Liver (tissue), 8 donors: ENCODE measurements at regions not wholly inside any gene's neighbourhood (a gene's known extent, or its start where the extent isn't known, plus 50 kb on each side); places are given as distances from the start of the nearest gene placed in this dataset.

Experiments
- DNase-seq: peaks from one replicate; pipeline ENCODE4 v3.0.0-alpha.2; 2017; ENCODE audit warnings: low spot score
- H3K27ac ChIP-seq, 2 donors: one replicate each; pipeline ENCODE4 v1.7.0; 2013; ENCODE audit warnings: inconsistent platforms in 2 of 2, low read length in 2 of 2, control low read depth in 1 of 2, low read depth in 1 of 2, mild to moderate bottlenecking in 1 of 2
- H3K27me3 ChIP-seq, 4 donors: one replicate each; pipeline versions ENCODE4 v1.6.1 to v1.7.0; 2013; ENCODE audit warnings: low read length in 3 of 4, inconsistent platforms in 1 of 4, mild to moderate bottlenecking in 1 of 4, moderate library complexity in 1 of 4; ENCODE audit not compliant: control insufficient read depth in 4 of 4, insufficient read depth in 4 of 4
- H3K36me3 ChIP-seq, 4 donors: one replicate each; pipeline versions ENCODE4 v1.6.1 to v1.7.0; 2013; ENCODE audit warnings: low read length in 3 of 4, mild to moderate bottlenecking in 3 of 4, low read depth in 1 of 4, moderate library complexity in 1 of 4; ENCODE audit not compliant: control insufficient read depth in 4 of 4, insufficient read depth in 3 of 4
- H3K4me1 ChIP-seq, 4 donors: one replicate each; pipeline versions ENCODE4 v1.6.1 to v1.7.0; 2013; ENCODE audit warnings: low read length in 3 of 4, mild to moderate bottlenecking in 3 of 4, moderate library complexity in 1 of 4; ENCODE audit not compliant: control insufficient read depth in 4 of 4, insufficient read depth in 4 of 4
- H3K4me3 ChIP-seq, 3 donors: one replicate each; pipeline versions ENCODE4 v1.6.1 to v1.7.0; 2013; ENCODE audit warnings: low read length in 3 of 3, control low read depth in 1 of 3, low read depth in 1 of 3, mild to moderate bottlenecking in 1 of 3
- H3K9ac ChIP-seq, 2 donors: one replicate each; pipeline ENCODE4 v1.7.0; 2013; ENCODE audit warnings: low read length in 2 of 2, mild to moderate bottlenecking in 2 of 2, moderate library complexity in 2 of 2, control low read depth in 1 of 2, low read depth in 1 of 2
- H3K9me3 ChIP-seq, 4 donors: one replicate each; pipeline versions ENCODE4 v1.6.1 to v1.7.0; 2013; ENCODE audit warnings: low read length in 3 of 4; ENCODE audit not compliant: control insufficient read depth in 4 of 4
- EGR1 ChIP-seq, 2 donors: IDR thresholded peaks; 2 replicates each; pipeline ENCODE4 v1.6.1; 2016 to 2018; ENCODE audit warnings: antibody characterized with exemption in 2 of 2, low read depth in 2 of 2
- FOXA1 ChIP-seq: IDR thresholded peaks from 2 replicates; pipeline ENCODE4 v1.6.1; 2016; ENCODE audit warnings: antibody characterized with exemption
- FOXA2 ChIP-seq: IDR thresholded peaks from 2 replicates; pipeline ENCODE4 v1.6.1; 2016; ENCODE audit warnings: antibody characterized with exemption
- GABPA ChIP-seq, 2 donors: IDR thresholded peaks in 1 of 2; conservative IDR thresholded peaks in 1 of 2; 2 replicates each; pipeline ENCODE4 v1.6.1; 2016; ENCODE audit warnings: antibody characterized with exemption in 2 of 2, mild to moderate bottlenecking in 1 of 2, moderate library complexity in 1 of 2
- HNF4A ChIP-seq, 2 donors: conservative IDR thresholded peaks; 2 replicates each; pipeline ENCODE4 v1.6.1; 2016; ENCODE audit warnings: antibody characterized with exemption in 2 of 2, mild to moderate bottlenecking in 2 of 2
- HNF4G ChIP-seq: IDR thresholded peaks from 2 replicates; pipeline ENCODE4 v1.6.1; 2016; ENCODE audit warnings: antibody characterized with exemption
- JUND ChIP-seq, 2 donors: IDR thresholded peaks; 2 replicates each; pipeline ENCODE4 v1.6.1; 2016; ENCODE audit warnings: antibody characterized with exemption in 2 of 2
- NR2F2 ChIP-seq: IDR thresholded peaks from 2 replicates; pipeline ENCODE4 v1.6.1; 2016; ENCODE audit warnings: antibody characterized with exemption
- RAD21 ChIP-seq, 2 donors: IDR thresholded peaks; 2 replicates each; pipeline ENCODE4 v1.6.1; 2016; ENCODE audit warnings: antibody characterized with exemption in 2 of 2, mild to moderate bottlenecking in 2 of 2
- RXRA ChIP-seq, 2 donors: IDR thresholded peaks; 2 replicates each; pipeline ENCODE4 v1.6.1; 2017 to 2018; ENCODE audit warnings: antibody characterized with exemption in 2 of 2, mild to moderate bottlenecking in 1 of 2
- SP1 ChIP-seq: IDR thresholded peaks from 2 replicates; pipeline ENCODE4 v1.6.1; 2018; ENCODE audit warnings: antibody characterized with exemption, mild to moderate bottlenecking
- TAF1 ChIP-seq: conservative IDR thresholded peaks from 2 replicates; pipeline ENCODE4 v1.6.1; 2016; ENCODE audit warnings: antibody characterized with exemption, mild to moderate bottlenecking
- YY1 ChIP-seq: IDR thresholded peaks from 2 replicates; pipeline ENCODE4 v1.6.1; 2016; ENCODE audit warnings: antibody characterized with exemption, mild to moderate bottlenecking
- WGBS: extraction: QIAGEN DNeasy Blood & Tissue Kit; methylation state at CpG from one replicate; pipeline ENCODE4 v1.1.7; 2013; 5-methylcytosine and 5-hydroxymethylcytosine counted together
- TF ChIP-seq, protein P1 (sequence below): IDR thresholded peaks from 2 replicates; pipeline ENCODE4 v1.6.1; 2016; ENCODE audit warnings: antibody characterized with exemption
- TF ChIP-seq, protein P2 (sequence below): IDR thresholded peaks from 2 replicates; pipeline ENCODE4 v1.6.1; 2016; ENCODE audit warnings: antibody characterized with exemption
- TF ChIP-seq, protein P3 (sequence below): fragments of 150-350 bp; IDR thresholded peaks from 2 replicates; pipeline ENCODE4 v1.5.1; 2017; ENCODE audit warnings: improper control_type of control experiment, low read depth, low read length; ENCODE audit not compliant: missing input control
- TF ChIP-seq, protein P4 (sequence below): IDR thresholded peaks from 2 replicates; pipeline ENCODE4 v1.6.1; 2016; ENCODE audit warnings: antibody characterized with exemption
- TF ChIP-seq, protein P5 (sequence below): IDR thresholded peaks from 2 replicates; pipeline ENCODE4 v1.6.1; 2016; ENCODE audit warnings: antibody characterized with exemption, mild to moderate bottlenecking
- donor health status: healthy.
- donor health status: healthy.
- donor health status: healthy.
- donor health status: healthy.
- donor health status: healthy.

DNA sequence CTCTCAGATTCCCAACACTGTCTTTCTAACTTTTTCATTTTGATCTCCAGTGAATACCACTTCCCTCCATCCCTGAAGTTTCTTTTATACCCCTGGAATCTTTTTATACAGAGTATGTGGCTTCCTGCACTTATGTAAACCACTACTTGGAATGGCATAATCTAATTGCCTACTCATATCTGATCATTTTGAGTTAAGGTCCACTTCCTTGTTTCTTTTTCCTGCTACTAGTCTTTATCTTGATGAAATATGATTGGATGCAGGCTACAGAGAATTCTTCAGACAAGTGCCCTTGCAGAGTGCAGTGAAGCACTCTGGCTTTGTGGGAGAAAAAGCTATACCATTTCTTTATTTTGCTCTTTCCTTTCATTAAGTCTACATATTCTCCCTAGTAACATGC is 325.3 kb upstream of the ADAMTS5 start:
- no peaks in the 10 kb centered on the region for H3K4me1 ChIP-seq
- no peak overlapping the region for H3K4me3 ChIP-seq
- H3K27ac ChIP-seq: no peak overlapping the region
- no peaks in the 10 kb centered on the region for H3K36me3 ChIP-seq
- no peak for DNase-seq
- no peaks in the 10 kb centered on the region for H3K27me3 ChIP-seq
- no peak overlapping the region for H3K9ac ChIP-seq
- no peak for TF ChIP-seq HNF4G
- TF ChIP-seq, protein P1, sequence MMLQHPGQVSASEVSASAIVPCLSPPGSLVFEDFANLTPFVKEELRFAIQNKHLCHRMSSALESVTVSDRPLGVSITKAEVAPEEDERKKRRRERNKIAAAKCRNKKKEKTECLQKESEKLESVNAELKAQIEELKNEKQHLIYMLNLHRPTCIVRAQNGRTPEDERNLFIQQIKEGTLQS: no peak
- H3K9me3 ChIP-seq: no peaks in the 10 kb centered on the region

DNA sequence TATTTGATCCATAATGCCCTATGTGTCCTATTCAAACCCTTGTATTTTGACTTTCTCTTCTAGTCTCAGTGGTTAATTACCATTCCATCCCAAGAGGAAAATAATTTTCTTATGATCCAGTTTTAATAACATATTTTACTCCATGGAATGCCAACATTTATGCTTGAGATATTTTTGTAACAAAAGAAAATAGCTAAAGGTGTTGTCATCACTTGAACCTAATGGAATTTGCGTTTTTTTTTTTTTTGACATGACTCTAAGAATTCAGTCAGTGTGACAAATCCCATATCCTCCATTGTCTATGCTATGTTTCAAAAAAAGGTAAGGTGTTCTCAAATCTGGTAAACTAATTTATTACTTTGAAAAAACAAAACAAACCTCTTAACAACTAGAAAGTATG is 324.1 kb upstream of the ADAMTS5 start:
- H3K27ac ChIP-seq: no peak overlapping the region
- no peak overlapping the region for H3K9ac ChIP-seq
- H3K9me3 ChIP-seq: no peaks in the 10 kb centered on the region
- WGBS: 90% methylated on average over 1 of the region's 1 CpG
- H3K4me1 ChIP-seq: no peaks in the 10 kb centered on the region
- H3K27me3 ChIP-seq: no peaks in the 10 kb centered on the region
- no peak overlapping the region for H3K4me3 ChIP-seq
- no peaks in the 10 kb centered on the region for H3K36me3 ChIP-seq
- DNase-seq: no peak
- TF ChIP-seq YY1: no peak
- TF ChIP-seq, protein P2, sequence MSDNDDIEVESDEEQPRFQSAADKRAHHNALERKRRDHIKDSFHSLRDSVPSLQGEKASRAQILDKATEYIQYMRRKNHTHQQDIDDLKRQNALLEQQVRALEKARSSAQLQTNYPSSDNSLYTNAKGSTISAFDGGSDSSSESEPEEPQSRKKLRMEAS: no peak
- TF ChIP-seq RXRA (IDR thresholded peaks at IDR 0.05): no peak
- TF ChIP-seq HNF4G: no peak
- no peak for TF ChIP-seq JUND (IDR thresholded peaks at IDR 0.05)
- TF ChIP-seq EGR1 (IDR thresholded peaks at IDR 0.05; ENCODE audit: low read depth in 2 of 2): no peak
- TF ChIP-seq FOXA1: no peak
- no peak for TF ChIP-seq GABPA (IDR thresholded peaks at IDR 0.05 in 1 of 2, conservative IDR thresholded peaks at IDR 0.05 in 1 of 2)
- TF ChIP-seq NR2F2: no peak
- TF ChIP-seq SP1: no peak
- TF ChIP-seq, protein P3, sequence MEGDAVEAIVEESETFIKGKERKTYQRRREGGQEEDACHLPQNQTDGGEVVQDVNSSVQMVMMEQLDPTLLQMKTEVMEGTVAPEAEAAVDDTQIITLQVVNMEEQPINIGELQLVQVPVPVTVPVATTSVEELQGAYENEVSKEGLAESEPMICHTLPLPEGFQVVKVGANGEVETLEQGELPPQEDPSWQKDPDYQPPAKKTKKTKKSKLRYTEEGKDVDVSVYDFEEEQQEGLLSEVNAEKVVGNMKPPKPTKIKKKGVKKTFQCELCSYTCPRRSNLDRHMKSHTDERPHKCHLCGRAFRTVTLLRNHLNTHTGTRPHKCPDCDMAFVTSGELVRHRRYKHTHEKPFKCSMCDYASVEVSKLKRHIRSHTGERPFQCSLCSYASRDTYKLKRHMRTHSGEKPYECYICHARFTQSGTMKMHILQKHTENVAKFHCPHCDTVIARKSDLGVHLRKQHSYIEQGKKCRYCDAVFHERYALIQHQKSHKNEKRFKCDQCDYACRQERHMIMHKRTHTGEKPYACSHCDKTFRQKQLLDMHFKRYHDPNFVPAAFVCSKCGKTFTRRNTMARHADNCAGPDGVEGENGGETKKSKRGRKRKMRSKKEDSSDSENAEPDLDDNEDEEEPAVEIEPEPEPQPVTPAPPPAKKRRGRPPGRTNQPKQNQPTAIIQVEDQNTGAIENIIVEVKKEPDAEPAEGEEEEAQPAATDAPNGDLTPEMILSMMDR: no peak
- TF ChIP-seq TAF1: no peak
- TF ChIP-seq, protein P4, sequence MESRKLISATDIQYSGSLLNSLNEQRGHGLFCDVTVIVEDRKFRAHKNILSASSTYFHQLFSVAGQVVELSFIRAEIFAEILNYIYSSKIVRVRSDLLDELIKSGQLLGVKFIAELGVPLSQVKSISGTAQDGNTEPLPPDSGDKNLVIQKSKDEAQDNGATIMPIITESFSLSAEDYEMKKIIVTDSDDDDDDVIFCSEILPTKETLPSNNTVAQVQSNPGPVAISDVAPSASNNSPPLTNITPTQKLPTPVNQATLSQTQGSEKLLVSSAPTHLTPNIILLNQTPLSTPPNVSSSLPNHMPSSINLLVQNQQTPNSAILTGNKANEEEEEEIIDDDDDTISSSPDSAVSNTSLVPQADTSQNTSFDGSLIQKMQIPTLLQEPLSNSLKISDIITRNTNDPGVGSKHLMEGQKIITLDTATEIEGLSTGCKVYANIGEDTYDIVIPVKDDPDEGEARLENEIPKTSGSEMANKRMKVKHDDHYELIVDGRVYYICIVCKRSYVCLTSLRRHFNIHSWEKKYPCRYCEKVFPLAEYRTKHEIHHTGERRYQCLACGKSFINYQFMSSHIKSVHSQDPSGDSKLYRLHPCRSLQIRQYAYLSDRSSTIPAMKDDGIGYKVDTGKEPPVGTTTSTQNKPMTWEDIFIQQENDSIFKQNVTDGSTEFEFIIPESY: no peak
- TF ChIP-seq FOXA2: no peak
- TF ChIP-seq, protein P1: no peak
- TF ChIP-seq RAD21 (IDR thresholded peaks at IDR 0.05): no peak
- TF ChIP-seq, protein P5, sequence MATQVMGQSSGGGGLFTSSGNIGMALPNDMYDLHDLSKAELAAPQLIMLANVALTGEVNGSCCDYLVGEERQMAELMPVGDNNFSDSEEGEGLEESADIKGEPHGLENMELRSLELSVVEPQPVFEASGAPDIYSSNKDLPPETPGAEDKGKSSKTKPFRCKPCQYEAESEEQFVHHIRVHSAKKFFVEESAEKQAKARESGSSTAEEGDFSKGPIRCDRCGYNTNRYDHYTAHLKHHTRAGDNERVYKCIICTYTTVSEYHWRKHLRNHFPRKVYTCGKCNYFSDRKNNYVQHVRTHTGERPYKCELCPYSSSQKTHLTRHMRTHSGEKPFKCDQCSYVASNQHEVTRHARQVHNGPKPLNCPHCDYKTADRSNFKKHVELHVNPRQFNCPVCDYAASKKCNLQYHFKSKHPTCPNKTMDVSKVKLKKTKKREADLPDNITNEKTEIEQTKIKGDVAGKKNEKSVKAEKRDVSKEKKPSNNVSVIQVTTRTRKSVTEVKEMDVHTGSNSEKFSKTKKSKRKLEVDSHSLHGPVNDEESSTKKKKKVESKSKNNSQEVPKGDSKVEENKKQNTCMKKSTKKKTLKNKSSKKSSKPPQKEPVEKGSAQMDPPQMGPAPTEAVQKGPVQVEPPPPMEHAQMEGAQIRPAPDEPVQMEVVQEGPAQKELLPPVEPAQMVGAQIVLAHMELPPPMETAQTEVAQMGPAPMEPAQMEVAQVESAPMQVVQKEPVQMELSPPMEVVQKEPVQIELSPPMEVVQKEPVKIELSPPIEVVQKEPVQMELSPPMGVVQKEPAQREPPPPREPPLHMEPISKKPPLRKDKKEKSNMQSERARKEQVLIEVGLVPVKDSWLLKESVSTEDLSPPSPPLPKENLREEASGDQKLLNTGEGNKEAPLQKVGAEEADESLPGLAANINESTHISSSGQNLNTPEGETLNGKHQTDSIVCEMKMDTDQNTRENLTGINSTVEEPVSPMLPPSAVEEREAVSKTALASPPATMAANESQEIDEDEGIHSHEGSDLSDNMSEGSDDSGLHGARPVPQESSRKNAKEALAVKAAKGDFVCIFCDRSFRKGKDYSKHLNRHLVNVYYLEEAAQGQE: no peak
- TF ChIP-seq HNF4A (conservative IDR thresholded peaks at IDR 0.05): no peak
